Activated CD8-positive, alpha-beta memory T cell treated with anti-CD3 and anti-CD28 coated beads, Interleukin-2, amount 50 U/mL, for 24 hours (primary cell): ENCODE measurements at regions not wholly inside any gene's neighbourhood (a gene's known extent, or its start where the extent isn't known, plus 50 kb on each side); places are given as distances from the start of the nearest gene placed in this dataset.

Experiments
- DNase-seq: peaks from one replicate; pipeline ENCODE4 v3.0.0-alpha.2; 2020; ENCODE audit errors: extremely low read depth

GRCh38 chr6:87995461-87995860 lies 52.2 kb upstream of the SPACA1 start:
- DNase-seq, result no peak

GRCh38 chr6:87993356-87993755 lies 54.3 kb upstream of the SPACA1 start:
- no peak for DNase-seq

DNA sequence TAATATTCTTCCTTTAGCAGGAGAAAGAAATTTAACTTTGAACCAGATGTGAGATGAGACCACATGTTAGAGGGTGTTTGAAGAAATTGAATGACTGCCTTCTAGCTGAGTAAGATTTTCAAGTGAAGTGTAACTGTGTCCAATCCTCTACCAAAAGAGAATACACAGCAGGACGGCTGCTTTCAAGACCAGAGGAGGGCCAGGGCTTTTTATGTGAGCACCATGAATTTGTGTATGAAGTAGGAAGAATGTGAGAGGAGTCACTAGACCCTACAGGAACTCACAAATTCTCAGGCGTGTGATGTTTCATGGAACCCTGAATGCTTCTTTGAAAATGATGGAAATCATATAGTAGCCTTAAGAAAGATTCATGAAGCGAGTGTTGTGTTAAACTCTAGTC lies 56.8 kb upstream of the SPACA1 start:
- DNase-seq, result no peak

GRCh38 chr6:87982134-87982533 lies 65.5 kb upstream of the SPACA1 start:
- DNase-seq, result no peak

- no peak for DNase-seq
These were observed 67.9 kb upstream of the SPACA1 start for GRCh38 chr6:87979737-87980136.

DNA sequence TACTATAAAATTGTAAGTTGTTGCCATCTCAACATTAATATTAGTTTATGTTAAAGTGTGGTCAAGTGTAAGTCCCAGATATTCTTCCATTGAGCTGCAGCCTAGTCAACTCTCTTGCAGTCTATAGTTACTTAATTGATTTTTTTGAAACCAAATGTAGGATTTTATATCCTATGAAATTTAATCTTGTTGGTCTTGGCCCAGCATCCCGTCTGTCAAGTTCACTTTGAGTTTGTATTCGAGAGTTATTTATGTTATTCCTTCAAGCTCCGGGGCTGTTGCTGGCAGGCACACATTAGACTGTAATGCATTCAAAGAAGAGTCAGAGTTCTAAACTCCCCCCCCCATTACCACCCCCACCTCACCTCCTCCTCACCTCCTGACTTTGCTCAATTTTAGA lies 71.0 kb upstream of the SPACA1 start:
- no peak for DNase-seq

- no peak for DNase-seq
These were observed 72.1 kb upstream of the SPACA1 start for GRCh38 chr6:87975561-87975960.

GRCh38 chr6:87972279-87972678 lies 75.4 kb upstream of the SPACA1 start:
- no peak for DNase-seq

GRCh38 chr6:87971605-87972262 lies 75.9 kb upstream of the SPACA1 start:
- DNase-seq, result no peak

DNA sequence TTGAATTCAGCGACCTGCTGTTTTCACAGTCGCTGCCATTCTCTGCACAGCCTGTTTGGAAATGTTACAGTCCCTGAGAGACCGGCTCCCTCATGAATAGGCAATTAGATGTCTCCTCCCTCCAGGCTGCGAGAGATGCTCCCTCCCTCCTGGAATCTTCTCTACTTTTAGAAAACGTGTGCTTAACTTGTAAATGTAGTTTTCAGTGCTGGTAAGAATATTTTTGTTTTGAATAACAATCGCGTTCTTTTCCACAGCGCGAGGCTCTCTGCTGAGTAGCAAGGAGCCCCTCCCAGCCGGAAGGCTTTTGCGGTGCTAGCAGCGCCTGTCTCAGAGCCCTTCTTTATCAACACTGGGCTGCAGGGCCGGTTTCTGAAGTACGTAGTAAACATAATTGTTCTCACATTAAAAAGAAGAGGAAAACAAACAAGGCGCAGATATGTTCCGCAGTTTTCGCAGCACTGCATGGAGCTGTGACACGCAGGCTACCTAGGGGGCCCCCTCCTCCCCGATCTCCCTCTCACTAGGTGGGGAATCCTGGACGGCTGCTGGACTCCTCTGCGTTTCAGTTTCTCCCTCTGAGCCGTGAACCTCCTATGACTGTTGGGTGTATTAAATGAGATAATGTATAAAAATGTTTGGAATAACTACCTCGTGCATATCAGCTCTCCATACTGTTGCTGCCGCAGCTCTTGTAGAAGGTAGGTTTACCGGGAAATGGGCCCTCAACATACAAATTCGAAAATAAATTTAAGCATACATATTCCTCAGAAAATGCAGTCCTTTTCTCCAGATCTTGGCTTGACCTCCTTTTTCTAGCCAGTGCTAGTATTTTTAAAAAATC lies 79.0 kb upstream of the SPACA1 start:
- no peak for DNase-seq

GRCh38 chr6:87965806-87966205 lies 81.8 kb upstream of the SPACA1 start:
- DNase-seq, result no peak

- no peak for DNase-seq
These were observed 88.6 kb upstream of the SPACA1 start for GRCh38 chr6:87959083-87959482.

DNA sequence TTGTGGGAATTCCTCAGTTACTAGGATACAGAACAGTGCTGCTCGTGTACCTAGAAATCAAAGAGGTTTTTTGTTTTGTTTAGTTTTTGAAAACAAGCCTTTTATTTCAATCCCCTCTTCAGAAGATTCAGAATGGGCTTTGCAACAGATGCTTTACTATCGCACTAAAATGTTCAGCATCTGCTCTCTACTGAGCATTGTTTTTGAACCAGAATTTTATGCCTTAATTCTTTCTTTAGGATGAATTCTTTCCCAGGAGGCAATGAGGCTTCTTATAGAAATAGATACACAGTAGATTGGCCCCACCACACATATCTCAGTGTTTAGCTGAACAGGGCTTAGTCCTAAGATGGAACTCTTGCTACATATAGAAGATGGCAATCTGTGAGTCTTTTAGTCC lies 95.9 kb upstream of the SPACA1 start:
- no peak for DNase-seq

- DNase-seq, result no peak
These were observed 97.0 kb upstream of the SPACA1 start for GRCh38 chr6:87950614-87951013.

- no peak for DNase-seq
These were observed 98.4 kb upstream of the SPACA1 start for GRCh38 chr6:87949194-87949593.

GRCh38 chr6:87946669-87947068 lies 101.0 kb upstream of the SPACA1 start:
- no peak for DNase-seq

GRCh38 chr6:87945966-87946365 lies 101.7 kb upstream of the SPACA1 start:
- no peak for DNase-seq

DNA sequence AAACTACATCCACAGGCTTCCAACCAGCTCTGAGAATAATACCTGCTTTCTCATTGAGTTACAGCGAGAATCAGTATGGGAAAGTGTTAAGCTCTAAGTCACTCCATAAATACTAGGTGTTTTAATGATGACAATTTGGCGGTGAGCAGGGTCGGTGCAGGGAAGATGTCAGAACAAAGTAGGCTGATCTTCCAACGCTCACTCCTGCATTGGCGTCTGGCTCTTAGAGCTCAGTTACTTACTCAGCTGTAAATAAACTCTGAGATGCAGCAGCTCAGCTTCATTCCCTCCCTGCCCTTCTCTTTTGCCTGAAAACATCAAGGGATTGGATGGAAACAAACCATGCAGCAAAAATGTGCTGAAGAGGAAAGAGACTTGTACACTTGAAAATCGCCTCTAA lies 102.5 kb upstream of the SPACA1 start:
- no peak for DNase-seq

GRCh38 chr6:87944541-87944954 lies 103.1 kb upstream of the SPACA1 start:
- no peak for DNase-seq

- no peak for DNase-seq
These were observed 104.5 kb upstream of the SPACA1 start for GRCh38 chr6:87943191-87943590.

DNA sequence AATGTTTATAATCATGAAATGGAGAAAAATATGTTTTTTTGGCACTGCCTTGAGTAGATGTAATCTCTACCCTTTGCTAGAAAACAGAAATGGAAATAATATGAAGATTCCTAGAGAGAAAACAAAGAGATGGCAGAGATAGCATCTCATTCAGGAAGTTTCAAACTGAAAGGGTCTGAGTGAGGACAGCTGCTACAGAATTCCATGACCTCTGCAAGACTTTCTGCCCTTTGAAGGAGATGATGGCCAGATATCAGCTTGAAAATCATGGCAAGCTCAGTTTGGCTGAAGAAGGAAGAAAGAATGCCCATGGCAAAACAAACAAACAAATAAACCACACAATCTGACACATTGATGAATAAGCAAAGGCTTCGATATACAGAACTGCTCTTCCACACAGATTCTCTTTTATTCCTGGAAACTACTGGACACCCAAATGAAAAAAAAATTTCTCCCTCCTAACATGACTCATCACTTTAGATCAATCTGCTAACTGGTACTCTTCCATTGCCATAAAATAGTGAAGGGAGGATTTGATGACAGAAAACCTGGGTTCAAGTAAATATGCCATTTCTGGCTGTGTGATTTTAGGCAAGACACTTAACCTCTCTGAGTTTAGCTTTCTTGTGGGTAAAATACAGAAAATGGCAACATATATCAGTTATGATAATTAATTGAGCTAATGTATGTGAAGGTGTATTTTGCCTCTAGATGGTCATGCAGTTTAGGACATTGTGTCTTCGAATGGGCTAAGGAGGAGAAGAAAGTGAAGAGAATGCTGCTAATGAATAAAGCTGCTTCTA lies 105.9 kb upstream of the SPACA1 start:
- DNase-seq, result no peak

DNA sequence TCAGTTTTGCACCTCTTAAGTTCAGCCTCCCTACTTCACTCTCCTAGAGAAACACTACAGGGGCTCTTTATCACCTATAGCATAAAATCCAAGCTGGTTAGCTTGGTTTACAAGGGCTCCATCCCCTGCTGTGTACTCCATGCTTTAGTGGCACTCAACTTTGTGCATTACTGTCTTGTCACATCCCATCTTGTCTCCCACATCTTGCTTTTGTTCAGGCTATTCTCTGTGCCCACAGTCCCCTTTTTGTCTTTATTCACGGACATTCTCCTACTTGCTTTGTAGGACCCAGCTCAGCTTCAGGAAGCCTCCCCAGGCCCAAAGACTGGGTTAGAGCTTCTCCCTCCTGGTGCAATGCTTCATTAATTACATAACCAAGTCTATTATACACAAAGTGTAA lies 107.9 kb upstream of the SPACA1 start:
- no peak for DNase-seq

DNA sequence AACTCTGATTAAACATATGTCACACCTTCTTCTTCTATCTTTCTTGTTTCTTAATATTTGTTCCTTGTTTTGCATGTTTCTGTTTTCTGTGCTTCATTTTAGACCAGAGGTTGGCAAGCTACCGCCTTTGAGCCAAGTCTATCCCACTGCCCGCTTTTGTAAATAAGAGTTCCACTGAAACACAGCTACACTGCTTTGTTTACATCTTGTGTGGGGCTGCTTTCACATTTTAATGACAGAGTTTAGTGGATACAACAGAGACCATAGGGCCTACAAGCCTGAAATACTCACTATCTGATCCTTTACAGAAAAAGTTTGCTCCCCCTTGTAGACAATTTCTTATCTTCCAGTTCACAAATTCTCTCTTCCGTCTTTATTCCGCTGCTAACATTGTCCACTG lies 109.4 kb upstream of the SPACA1 start:
- DNase-seq, result no peak
